Testis (tissue), 2 donors: ENCODE measurements at regions not wholly inside any gene's neighbourhood (a gene's known extent, or its start where the extent isn't known, plus 50 kb on each side); places are given as distances from the start of the nearest gene placed in this dataset.

Experiments
- DNase-seq: peaks from one replicate; pipeline ENCODE4 v3.0.0-alpha.2; 2019
- H3K27ac ChIP-seq, 2 donors: fragments of 200-600 bp; sonication (generic); one replicate each; pipeline ENCODE4 v1.5.1; 2019
- H3K27me3 ChIP-seq: fragments of 200-600 bp; sonication (generic); one replicate; pipeline ENCODE4 v1.5.1; 2019
- H3K36me3 ChIP-seq: fragments of 200-600 bp; sonication (generic); one replicate; pipeline ENCODE4 v1.5.1; 2017; ENCODE audit warnings: low read depth; ENCODE audit errors: missing control alignments
- H3K4me1 ChIP-seq: fragments of 200-600 bp; sonication (generic); one replicate; pipeline ENCODE4 v1.5.1; 2019
- H3K4me3 ChIP-seq, 2 donors: fragments of 200-600 bp; sonication (generic); one replicate each; pipeline ENCODE4 v1.5.1; 2017 to 2019
- H3K9me3 ChIP-seq: fragments of 200-600 bp; sonication (generic); one replicate; pipeline ENCODE4 v1.5.1; 2017
- POLR2A ChIP-seq: fragments of 450-650 bp; IDR thresholded peaks from one replicate; pipeline ENCODE4 v1.6.1; 2017; ENCODE audit warnings: antibody characterized with exemption, mild to moderate bottlenecking, moderate library complexity
- WGBS, 2 donors: methylation state at CpG; one replicate each; pipeline ENCODE4 v1.1.5; 2018; 5-methylcytosine and 5-hydroxymethylcytosine counted together
- intact Hi-C: fragments of 100-400 bp; cut with DNase I; formaldehyde crosslinking; loops from one replicate; pipeline ENCODE4 v1.15.1; 2023; ENCODE audit warnings: low total_unique reads
- TF ChIP-seq, protein P1 (sequence below), 3 experiments: fragments of 450-650 bp in 2 of 3; fragments of 200-600 bp in 1 of 3; sonication (generic) in 1 of 3; IDR thresholded peaks; one replicate each; pipeline ENCODE4 v1.5.1; 2016 to 2019; ENCODE audit warnings: antibody characterized with exemption in 3 of 3, mild to moderate bottlenecking in 2 of 3, moderate library complexity in 1 of 3

DNA sequence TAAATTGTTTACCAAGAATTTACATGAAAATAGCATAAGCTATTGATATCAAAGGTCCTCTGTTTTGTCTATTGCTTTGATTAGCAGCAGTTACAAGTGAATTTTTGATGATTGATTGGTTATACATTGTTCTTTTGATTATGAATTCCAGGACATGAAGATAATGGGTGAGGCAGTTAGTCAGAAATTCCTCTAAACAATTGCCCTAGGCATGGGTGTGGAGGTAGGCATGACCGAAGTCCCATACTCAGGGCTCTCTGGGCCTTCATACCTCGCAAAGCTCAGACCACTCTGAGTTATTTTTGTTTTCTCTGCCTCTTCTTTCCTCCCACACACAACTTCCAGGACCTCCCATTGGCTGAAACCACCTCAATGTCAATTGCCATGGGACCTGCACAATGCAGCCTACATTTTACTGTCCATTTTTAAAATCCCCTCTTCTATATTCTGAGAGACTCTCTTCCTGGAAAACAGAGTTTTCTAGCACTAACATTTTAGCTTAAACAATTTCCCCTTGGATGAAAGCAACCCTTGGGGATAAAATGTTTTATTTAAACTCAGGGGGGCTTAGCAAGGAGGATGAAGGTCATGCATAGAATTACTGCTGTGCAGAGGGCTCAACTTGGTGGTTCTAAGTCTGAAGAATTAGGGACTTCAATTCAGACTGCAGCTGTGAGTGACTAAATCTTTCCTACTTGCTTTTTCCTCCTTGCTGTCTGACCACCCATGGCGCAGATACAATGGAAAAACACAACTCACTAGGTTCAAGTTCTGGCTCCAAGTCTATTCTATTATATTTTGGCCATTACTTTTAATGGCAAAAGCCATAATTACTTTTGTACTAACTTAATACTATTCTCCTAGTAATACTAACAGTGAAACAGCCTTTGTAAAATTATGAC lies 594.8 kb downstream of the NTRK3 start:
- no peak for DNase-seq
- H3K4me1 ChIP-seq, result no peaks in the 10 kb centered on the region
- no peak overlapping the region for H3K27ac ChIP-seq
- WGBS, 2 donors, result 77 to 85% methylated on average over 3 of the region's 3 CpGs
- H3K4me3 ChIP-seq, result no peak overlapping the region
- no peaks in the 10 kb centered on the region for H3K9me3 ChIP-seq
- H3K36me3 ChIP-seq, result no peaks in the 10 kb centered on the region
- no peaks in the 10 kb centered on the region for H3K27me3 ChIP-seq
- intact Hi-C loops, result no loop called here
- TF ChIP-seq POLR2A, result no peak
- TF ChIP-seq, protein P1, sequence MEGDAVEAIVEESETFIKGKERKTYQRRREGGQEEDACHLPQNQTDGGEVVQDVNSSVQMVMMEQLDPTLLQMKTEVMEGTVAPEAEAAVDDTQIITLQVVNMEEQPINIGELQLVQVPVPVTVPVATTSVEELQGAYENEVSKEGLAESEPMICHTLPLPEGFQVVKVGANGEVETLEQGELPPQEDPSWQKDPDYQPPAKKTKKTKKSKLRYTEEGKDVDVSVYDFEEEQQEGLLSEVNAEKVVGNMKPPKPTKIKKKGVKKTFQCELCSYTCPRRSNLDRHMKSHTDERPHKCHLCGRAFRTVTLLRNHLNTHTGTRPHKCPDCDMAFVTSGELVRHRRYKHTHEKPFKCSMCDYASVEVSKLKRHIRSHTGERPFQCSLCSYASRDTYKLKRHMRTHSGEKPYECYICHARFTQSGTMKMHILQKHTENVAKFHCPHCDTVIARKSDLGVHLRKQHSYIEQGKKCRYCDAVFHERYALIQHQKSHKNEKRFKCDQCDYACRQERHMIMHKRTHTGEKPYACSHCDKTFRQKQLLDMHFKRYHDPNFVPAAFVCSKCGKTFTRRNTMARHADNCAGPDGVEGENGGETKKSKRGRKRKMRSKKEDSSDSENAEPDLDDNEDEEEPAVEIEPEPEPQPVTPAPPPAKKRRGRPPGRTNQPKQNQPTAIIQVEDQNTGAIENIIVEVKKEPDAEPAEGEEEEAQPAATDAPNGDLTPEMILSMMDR (IDR thresholded peaks at IDR 0.05), result no peak

DNA sequence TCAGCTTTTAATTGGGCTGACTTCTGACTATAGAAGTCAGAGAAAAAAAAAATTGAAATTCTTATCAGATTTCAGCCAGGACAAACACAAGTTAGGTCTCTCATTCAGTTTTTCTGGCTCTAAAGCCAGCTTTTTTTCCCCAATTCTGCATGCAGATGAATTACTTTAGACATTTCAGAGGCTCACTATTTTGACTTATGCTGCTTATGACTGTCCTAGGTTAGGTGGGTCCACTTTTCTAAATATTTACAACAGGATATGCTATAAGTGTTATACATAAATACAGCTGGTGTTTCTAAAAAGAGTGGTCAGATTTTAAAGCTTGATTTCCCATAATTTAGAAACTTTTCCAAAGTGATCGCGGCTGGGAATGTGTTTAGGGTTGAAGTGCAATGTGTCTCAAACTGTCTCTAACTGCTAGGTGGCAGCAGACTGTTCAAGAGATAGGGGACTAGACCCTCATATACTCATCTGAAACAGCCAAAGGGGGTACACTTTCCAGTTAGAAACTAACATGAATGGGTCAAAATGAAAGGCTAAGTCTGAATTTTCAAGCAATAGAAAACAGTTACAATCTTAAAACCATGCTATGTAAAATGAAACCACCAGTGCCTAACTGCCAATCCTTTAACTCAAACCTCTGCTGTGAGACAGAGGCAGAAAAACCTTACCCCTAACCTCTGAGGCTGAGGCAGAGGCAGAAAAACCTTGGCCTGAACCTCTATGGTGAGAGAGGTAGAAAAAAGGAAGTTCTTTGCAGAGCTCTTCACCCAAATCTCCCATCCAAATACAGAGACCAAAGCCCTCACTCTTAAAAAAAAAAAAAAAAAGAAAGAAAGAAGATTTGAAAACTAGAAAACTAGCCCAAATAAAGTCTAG lies 596.0 kb downstream of the NTRK3 start:
- H3K4me1 ChIP-seq, result no peaks in the 10 kb centered on the region
- DNase-seq, result no peak
- TF ChIP-seq, protein P1 (IDR thresholded peaks at IDR 0.05), result no peak
- TF ChIP-seq POLR2A, result no peak
- intact Hi-C loops, result no loop called here
- H3K9me3 ChIP-seq, result no peaks in the 10 kb centered on the region
- H3K27ac ChIP-seq, result no peak overlapping the region
- 68 to 79% methylated on average over 2 of the region's 2 CpGs for WGBS, 2 donors
- H3K36me3 ChIP-seq, result no peaks in the 10 kb centered on the region
- no peaks in the 10 kb centered on the region for H3K27me3 ChIP-seq
- H3K4me3 ChIP-seq, result no peak overlapping the region

DNA sequence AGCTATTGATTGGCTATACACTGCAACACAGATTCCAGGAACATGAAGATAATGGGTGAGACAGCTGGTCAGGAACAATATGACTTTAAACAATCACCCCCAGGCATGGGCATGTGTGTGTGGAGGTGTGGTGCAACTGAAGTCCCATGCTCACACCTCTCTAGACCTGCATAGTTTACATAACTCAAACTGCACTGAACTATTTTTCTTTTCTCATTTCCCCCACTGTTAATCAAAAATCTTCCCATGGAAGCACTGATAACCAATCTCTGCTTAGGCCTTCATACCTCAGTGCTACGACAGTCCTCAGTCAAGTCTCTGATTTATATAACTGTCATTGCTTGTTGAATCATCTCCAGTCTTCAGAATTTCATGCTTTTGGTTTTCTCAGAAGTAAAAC lies 600.2 kb downstream of the NTRK3 start:
- DNase-seq, result no peak
- TF ChIP-seq, protein P1 (IDR thresholded peaks at IDR 0.05), result no peak
- no peak for TF ChIP-seq POLR2A
- Histone ChIP-seq H3K4me3 (no peak overlapping the region), H3K27ac (no peak overlapping the region), H3K9me3 (no peaks in the 10 kb centered on the region), H3K4me1 (no peaks in the 10 kb centered on the region), H3K27me3 (no peaks in the 10 kb centered on the region), H3K36me3 (no peaks in the 10 kb centered on the region)
- 68 to 77% methylated on average over 1 of the region's 1 CpG for WGBS, 2 donors
- intact Hi-C loops, result no loop called here

DNA sequence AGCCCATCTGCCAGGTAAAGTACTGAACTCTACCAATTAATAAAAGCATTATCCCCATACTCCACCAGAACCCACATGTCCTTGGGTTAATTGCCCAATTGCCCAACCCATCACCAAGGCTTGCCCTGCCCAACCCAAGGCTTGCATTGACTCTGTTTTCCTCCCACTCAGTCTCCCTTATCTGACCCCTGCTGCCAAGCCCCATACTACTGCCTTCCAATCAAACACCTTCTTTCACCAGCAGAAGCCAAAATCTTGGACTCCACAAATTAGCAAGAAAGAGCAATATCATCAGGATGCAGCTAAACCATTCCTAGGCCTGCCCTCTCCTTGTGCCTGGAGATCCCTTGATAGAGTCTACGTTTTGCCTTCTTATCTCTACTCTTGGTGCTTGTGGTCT lies 602.9 kb downstream of the NTRK3 start:
- WGBS, 2 donors, result 67 to 68% methylated on average over 1 of the region's 1 CpG
- intact Hi-C loops, result no loop called here
- Histone ChIP-seq H3K4me1 (no peaks in the 10 kb centered on the region), H3K27me3 (no peaks in the 10 kb centered on the region), H3K9me3 (no peaks in the 10 kb centered on the region), H3K27ac (no peak overlapping the region), H3K4me3 (no peak overlapping the region), H3K36me3 (no peaks in the 10 kb centered on the region)
- TF ChIP-seq POLR2A, result no peak
- TF ChIP-seq, protein P1 (IDR thresholded peaks at IDR 0.05), result no peak
- DNase-seq, result no peak
